ENCODE measurements at regions not wholly inside any gene's neighbourhood (a gene's known extent, or its start where the extent isn't known, plus 50 kb on each side); places are given as distances from the start of the nearest gene placed in this dataset.

DNA sequence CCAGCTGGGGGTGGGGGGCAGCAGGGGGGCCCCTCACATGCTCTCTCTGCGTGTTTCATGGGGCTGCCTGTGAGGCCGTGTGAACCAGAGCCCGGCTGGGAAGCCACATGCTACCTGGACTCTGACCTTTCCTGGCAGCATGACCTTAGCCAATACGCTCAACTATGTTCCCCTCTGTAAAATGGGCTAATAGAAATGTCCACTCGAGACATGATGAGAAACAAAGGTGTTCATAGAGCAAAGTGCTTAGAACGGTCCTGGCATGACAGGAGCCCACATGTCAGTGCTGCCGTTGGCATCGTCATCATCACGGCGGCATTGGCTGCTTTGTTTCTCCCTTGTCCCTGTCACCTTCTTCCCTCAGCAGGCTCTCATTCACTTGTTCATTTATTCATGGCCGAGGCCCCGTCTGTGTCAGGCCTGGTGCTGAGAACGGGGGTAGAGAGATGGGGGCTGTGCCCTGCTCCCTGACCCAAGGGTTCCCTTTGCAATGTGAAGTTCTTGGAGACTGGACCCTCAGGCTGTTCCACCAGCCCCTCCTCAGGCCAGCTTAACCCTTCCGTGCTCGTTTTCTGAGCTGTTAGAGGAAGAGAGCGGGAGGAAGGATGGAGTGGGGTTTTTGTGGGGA is 291.4 kb downstream of the SEC14L1 start:
- H3K4me3 ChIP-seq (ENCODE audit: low read depth, low read length), result no peak overlapping the region

DNA sequence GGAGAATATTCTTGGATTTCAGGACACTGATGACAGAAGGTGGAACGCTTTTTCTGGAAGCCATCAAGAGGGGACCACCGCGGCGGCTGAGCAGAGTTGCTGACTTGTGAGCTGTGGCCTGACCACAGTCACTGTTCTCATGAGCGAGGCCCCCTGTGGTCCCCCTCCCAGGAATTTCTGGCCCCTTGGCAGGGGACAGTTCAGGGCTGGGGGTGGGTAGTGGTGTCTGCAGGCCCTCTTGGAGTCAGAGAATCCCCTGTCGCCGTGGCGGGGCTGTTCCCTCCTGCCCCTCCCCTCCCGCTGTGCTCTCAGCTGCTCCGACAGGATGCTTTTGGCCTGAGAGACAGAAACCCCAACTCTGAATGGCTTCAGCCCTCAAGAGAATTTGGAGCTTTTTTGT is 292.0 kb downstream of the SEC14L1 start:
- DNase-seq (ENCODE audit: low read depth), result no peak
- H3K4me3 ChIP-seq (ENCODE audit: low read depth, low read length), result no peak overlapping the region

More for the DNA sequence above, 291.4 kb downstream of the SEC14L1 start:
- DNase-seq (ENCODE audit: low read depth), result no peak

DNA sequence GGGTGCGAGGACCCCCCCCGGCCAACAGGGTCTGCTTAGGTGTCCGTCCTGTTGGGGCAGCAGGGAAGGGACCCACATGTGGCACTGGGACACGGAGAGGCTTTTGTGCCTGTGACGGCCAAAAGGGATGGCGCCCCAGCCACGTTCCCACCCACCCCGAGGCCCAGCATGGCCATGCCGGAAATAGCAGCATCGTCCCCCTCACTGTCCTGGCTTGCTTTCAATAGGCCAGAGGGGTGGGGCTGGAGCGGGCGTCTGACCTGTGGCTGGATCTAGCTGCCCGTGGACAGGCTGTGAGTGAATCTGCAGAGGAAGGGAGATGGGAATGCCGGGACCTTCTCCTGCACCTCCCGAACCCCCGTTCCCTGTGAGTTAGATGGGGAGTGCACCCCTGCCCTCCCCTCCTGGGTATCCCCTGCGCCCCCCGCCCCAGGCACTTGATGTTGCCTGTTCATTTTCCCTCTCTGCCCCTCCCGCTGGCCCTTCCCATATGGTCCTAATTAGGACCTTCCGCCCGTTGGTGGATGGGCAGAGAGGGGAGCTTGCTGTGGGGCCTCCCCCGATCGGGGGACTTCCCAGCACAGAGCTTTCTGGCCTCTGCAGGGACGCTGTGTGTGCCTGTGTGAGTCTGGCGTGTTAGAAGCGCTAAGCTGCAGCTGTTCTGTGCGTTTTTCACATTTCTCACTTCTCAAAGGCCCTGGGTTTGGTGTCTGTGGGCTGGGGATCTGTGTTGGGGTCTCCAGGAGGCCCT is 292.8 kb downstream of the SEC14L1 start:
- no peak overlapping the region for H3K4me3 ChIP-seq (ENCODE audit: low read depth, low read length)
- no peak for DNase-seq (ENCODE audit: low read depth)

DNA sequence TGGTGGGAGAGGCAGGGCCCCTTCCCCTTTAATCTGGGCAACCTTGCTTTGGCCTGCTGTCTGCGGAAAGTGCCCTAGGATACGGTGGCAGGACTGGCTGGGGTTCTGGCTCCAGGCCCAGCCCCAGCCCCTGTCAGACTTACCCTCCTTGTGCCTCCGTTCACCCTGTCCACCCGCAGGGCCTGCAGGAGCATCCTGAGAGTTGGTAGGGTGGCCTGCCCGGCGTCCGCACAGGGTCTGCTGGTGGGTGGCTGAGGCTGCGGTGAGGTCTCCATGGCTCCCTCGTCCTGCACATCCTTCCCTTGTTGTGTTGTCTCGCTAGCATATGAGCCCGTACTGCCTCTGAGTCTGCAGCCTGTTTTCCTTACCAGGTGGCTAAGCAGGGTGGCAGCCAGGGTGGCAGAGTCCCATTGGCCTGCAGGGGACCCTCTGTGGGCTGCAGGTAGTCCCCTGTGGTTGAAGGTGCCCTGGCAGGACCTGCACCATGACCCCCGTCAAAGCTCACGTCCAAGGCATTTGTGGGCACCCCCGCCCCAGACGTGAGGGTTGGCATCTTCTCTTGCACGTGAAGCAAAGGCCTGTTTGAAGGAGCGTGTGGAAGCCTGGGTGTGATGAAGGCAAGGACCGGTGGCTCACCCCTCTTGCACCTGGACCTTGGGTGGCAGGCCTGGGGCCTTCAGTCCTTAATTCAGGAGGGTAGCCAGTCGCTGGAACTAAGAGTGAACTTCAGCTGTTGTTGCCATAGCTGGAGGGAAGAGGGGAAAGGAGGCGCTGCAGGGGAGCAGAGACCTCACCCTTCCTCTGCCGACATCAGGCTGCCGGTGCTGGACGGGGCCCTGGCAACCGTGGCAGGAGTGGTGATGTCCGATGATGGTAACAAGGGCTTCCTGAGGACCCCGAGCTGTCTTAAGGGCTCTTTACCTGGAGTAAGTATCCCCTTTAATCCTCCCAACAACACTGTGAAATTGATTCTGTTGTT is 293.7 kb downstream of the SEC14L1 start:
- H3K4me3 ChIP-seq (ENCODE audit: low read depth, low read length), result no peak overlapping the region
- no peak for DNase-seq (ENCODE audit: low read depth)

DNA sequence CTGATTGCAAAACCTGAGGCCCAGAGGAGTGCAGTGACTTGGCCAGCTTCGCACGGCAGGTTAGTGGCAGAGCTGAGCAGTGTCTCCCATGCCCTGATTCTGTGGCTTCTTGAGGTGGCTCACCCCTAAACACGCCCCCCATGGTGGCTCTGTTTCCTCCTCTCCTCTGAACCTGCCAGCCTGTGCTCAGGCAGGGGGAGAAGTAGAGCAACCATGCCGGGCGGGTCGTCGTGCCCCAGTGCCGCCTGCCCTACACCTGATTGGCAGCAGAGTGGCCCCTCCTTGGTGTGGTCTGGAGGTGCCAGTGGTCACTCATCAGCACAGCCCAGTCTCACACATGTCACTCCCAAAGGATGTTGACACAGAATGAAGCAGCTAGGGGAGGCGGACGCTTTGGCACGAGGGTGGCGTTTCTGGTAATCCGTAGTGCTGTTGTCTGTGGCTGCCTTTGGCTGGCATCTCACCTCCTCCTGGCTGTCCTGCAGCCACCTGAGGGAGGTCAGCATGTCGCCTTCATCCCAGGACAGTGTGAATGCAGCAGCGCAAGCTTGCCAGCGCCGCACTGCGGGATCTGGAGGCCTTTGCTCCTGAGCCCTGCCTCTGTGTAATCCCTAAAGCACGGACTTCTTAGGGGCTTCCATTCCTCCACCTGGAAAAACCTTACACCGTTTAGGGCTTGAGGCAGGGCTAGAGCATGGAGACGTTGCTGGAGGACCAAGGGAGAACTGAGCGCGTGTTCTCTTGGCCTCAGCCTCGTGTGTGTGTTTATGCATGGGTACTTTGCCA is 294.7 kb downstream of the SEC14L1 start:
- DNase-seq (ENCODE audit: low read depth), result no peak
- H3K4me3 ChIP-seq (ENCODE audit: low read depth, low read length), result no peak overlapping the region

DNA sequence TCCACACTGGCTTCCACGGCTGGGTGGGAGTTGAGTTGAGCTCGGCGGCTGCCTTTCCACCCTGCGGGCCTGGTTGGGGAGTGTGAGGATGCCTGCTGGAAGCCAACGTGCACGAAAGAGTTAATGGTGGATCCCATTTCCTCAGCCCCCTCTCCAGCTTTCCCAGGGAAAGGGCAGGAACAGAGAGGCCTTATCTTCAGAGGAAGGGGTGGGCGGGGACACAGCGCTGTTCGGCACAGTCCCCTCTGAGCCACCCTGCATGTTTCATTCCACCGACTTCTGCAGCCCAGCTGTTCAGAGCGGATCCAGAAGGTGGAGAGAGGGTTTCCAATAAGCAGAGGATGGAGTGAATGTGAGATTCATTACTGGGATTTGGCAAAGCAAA is 295.3 kb downstream of the SEC14L1 start:
- no peak for DNase-seq (ENCODE audit: low read depth)
- no peak overlapping the region for H3K4me3 ChIP-seq (ENCODE audit: low read depth, low read length)

DNA sequence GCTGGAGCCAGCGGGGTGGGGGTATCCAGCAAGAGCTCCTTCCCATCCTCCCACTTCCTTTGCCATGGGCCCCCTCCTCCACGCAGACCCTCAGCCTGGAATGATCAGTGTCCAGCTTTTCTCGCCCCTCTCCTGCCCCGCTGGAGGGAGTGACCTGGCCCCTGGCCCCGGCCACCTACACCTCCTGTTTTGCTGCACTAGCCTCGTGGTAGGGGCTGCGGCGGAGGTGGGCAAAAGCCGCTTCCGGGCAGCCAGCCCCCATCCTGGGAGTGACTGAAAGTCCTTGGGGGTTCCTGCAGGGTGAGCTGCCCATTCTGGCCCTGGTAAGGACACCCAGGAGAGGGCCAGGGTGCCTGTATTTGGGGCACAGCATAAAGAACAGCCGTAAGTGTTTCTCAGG is 295.7 kb downstream of the SEC14L1 start:
- no peak overlapping the region for H3K4me3 ChIP-seq (ENCODE audit: low read depth, low read length)
- no peak for DNase-seq (ENCODE audit: low read depth)

DNA sequence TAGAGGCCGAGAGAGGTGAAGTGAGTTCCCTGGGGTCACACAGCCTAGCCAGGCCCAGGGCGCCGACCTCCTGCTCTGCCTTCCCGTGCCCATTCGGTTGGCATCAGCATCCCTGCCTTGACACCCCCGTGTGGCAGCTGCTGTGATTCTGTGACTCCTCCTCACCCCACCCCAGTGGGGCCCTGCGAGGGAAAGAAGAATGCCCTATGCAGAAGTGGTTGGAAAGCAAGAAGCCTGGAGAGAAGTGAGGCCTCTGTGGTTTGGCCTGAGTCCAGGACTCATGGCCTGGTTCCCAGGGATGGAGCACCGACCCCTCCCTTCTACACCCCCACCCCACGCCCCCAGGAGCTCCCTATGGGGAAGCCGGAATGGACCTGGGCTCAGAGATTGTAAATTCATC is 296.2 kb downstream of the SEC14L1 start:
- H3K4me3 ChIP-seq (ENCODE audit: low read depth, low read length), result no peak overlapping the region
- peak; percentile 89 for DNase-seq (ENCODE audit: low read depth)

DNA sequence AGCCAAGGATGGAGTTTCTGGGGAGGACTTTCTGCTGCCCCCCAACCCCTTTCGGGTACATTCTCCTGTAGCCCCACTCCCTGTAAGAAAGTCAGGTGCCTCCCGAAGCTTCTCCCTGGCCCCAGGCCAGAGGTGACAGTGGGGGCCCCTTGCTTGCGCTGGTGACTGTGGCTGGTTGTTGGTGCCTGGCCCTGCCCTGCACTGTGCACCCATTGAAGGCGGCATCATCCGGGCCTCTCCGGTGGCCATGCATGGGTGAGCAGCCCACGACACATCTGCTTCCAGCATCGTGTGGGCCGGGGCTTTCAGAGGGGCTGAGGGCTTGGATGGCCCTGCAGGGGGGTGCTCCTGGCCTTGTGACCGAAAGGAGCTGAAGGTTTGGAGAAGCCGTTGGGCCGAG is 297.0 kb downstream of the SEC14L1 start:
- H3K4me3 ChIP-seq (ENCODE audit: low read depth, low read length), result no peak overlapping the region
- no peak for DNase-seq (ENCODE audit: low read depth)

DNA sequence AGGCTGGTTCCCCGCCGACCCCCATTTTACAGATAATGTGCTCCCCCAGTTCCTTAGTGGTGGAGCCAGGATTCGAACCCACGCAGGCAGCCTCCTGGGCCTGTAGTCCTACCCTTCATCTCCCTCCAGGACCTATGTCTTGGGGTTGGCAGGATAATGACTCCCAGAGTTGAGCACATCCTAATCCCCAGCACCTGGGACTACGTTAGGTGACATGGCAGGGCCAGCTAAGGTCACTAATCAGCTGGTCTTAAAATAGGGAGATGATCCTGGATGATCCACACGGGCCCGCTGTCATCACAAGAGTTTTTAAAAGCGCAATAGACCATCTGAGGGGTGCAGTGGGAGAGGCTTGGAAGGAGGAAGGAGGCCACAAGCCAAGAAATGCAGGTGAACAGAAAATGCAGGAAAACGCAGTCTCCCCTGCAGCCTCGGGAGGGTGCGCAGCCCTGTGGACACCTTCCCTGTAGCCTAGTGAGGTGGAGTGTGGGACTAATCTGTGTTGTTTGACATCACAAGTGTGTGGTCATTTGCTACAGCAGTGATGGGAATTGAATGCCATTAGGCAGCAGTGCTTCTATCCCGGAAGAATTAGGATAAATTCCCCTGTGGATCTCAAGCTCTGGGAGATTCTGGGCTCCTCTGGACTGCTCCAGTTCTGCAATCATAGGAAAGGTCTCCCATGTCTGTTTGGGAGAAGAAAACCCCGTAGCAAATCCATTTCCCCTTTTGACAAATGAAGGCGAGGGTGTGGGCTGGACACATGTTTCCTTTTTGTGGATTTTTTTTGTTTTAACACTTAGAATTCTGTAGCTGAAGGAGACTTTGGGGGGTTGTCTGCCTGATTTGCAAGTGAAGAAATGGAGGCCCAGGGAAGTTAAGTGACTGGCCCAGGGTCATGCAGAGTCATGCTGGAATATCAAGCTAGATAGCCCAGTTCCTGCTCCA is 297.7 kb downstream of the SEC14L1 start:
- H3K4me3 ChIP-seq (ENCODE audit: low read depth, low read length), result no peak overlapping the region
- no peak for DNase-seq (ENCODE audit: low read depth)

DNA sequence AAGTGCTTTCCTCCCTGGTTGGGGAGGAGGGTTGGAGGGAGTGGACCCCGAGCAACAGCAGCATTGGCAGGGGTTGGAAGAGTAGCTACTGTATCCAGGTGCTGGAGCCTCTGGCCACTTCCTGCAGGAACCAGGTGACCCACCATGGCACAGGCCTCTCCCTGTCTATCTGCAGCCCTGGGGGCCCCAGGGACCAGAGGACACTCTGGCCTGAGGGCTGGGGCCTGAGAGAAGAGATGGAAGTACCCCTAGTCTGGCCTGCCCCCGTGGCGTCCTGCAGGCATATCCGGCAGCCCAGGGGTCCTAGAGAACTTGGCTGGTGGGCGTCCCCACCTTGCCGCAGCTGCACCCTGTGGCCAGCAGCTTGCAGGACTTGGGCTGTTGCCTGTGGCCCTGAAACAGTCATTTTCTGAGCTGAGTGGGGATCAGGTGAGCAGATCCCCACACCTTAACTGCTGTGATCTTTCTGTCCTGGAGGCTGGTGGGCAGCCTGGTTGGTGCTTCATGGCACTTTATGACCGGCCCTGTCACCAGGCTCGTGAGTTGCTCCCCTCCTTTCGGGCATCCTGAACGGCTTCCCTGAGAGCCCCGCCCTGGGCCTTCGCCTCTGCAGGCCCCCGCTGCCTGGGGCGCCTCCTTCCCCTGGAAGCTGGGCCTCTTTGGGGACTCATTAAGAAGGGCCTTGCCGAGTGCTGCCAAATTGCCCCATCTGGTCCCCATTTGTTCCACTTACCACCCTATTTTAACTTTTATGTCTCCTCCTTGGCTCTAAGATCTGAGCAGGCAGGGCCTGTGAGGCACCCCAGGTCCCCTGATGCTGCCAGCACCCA is 298.6 kb downstream of the SEC14L1 start:
- H3K4me3 ChIP-seq (ENCODE audit: low read depth, low read length), result no peak overlapping the region
- DNase-seq (ENCODE audit: low read depth), result no peak

DNA sequence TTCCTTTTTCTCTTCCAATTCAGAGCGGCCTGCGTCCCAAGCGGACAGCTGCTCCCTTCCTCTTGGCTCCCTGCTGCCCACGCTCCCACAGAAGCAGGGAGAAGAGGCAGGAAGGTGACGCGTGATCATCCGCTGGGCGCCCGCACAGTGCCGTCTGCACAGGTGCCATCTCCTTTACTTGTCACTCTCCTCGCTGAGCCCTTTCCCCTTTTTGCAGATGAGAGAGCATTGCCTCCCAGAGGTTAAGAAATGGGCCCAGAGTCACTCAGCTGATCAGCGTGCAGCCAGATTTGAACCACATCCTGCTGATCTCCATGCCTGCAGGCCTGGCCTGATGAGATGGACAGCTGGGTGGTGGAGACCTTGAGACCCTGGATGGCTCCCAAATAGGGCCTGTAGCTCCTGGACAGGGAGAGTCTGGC is 299.8 kb downstream of the SEC14L1 start:
- no peak for DNase-seq (ENCODE audit: low read depth)
- no peak overlapping the region for H3K4me3 ChIP-seq (ENCODE audit: low read depth, low read length)

DNA sequence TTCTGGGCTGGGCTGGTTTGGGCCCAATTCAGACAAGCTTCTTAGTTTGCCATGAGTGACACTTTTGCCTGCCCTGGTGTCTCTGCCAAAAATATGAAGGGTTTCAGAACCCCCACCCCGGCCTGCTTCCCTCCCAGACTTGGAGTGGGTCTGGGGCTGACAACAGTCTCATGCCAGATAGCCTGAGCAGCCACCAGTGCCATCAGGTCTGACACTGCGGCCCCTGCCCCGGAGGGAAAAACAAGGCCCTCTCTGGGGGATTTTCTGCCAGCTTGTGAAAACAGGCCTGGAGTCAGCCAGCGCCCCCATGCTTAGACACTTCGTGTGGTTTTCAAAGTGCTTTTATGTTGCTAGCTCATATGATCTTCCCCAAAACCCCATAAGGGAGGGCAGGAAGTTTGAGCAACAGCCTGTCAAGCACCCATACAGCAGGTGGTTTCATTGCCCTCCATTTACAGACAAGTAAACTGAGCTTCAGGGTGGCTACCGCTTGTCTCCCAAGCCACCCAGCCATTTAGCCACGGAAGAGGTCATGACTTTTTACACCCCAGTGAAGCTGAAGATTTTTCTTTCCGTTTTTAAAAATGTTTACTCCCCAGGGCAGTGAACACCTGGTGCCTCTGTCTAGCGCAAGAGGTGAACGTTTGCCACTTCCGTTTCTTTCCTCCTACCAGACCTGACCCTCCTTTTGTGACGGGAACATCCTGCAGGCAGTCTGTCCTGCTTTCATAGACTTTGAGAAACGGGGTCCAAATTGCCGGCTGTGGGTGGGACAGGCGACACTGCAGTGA is 300.6 kb downstream of the SEC14L1 start:
- no peak for DNase-seq (ENCODE audit: low read depth)
- no peak overlapping the region for H3K4me3 ChIP-seq (ENCODE audit: low read depth, low read length)

DNA sequence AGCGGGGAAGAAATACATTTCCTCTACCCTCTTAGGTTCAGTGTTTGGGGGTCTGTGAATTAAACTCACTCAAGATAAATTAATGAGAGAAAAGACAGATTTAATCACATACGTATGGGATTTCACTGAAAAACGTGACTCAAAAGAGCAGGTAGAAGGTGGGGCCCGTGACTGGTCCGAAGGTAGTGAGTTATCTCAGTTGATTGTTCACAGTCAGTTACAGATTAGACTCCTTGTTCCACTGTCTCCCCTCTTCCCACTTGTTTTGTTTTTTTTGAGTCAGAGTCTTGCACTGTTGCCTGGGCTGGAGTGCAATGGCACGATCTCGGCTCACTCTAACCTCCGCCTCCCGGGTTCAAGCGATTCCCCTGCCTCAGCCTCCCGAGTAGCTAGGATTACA is 301.2 kb downstream of the SEC14L1 start:
- no peak for DNase-seq (ENCODE audit: low read depth)
- no peak overlapping the region for H3K4me3 ChIP-seq (ENCODE audit: low read depth, low read length)

DNA sequence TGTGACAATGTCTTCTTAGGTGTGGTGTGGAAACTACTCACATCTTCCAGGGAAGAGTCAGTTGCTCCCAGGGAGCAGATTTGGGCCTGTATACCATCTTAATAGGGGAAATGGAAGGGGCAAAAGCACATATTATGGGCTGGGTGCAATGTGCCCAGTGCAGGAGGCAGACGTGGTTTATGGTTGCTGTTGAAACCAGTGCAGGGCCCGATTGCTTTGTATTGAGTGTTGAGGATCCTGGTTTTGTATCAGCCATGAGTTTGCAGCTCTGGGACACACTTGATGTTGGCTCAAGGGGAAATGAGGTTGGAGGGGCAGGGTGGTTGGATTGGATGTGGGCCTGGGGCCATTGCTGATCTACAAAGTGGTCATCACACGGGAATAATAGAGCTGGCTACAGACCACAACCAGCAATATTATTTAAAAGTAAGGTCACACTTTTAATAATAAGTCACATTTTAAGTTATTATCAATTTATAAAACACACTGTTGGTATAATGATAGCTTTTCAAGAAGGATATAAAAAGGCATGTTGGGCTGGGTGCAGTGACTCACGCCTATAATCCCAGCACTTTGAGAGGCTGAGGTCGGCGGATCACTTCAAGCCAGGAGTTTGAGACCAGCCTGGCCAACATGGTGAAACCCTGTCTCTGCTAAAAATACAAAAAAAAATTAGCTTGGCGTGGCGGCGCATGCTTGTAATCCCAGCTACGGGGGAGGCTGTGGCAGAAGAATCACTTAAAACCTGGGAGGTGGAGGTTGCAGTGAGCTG is 302.4 kb downstream of the SEC14L1 start:
- DNase-seq (ENCODE audit: low read depth), result no peak

DNA sequence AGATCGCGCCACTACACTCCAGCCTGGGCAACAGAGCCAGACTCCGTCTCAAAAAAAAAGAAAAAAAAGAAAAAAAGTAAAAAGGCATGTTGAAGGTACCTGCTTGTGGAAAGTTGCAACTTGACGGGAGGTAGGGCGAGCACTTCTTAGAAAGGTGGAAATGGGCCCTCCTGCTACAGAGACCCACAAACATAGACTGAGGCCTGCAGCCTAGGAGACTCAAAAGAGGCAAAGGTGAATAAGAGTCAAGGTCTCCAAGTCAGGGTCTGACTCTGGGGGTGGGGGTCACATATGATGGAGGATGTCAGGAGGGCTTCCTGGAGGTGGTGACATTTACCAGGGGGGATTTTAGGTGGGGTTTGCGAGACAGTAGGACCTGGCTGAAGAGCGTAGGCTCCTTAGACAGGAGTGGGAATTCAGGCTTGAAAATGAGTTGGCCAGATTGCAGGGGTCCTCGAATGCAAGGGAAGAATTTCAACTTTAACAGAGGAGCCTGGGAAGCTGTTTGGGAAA is 303.0 kb downstream of the SEC14L1 start:
- H3K4me3 ChIP-seq (ENCODE audit: low read depth, low read length), result no peak overlapping the region
- no peak for DNase-seq (ENCODE audit: low read depth)

More for the DNA sequence above, 302.4 kb downstream of the SEC14L1 start:
- H3K4me3 ChIP-seq (ENCODE audit: low read depth, low read length), result no peak overlapping the region

All from skeletal muscle cell (primary cell).